HL-60 (cell line): ENCODE measurements at regions not wholly inside any gene's neighbourhood (a gene's known extent, or its start where the extent isn't known, plus 50 kb on each side); places are given as distances from the start of the nearest gene placed in this dataset.

Source experiments
- DNase-seq, 2 experiments: peaks; one replicate each; pipeline ENCODE4 v3.0.0-alpha.2; 2010 to 2020; ENCODE audit warnings: low read depth in 1 of 2, low spot score in 1 of 2
- H3K27ac ChIP-seq: fragments of 250-450 bp; sonication (Bioruptor Pico); replicated peaks from 2 replicates; pipeline ENCODE4 v1.5.1; 2020; ENCODE audit warnings: mild to moderate bottlenecking, moderate library complexity
- H3K27me3 ChIP-seq: fragments of 250-450 bp; sonication (Bioruptor Pico); 2 replicates; pipeline ENCODE4 v1.5.1; 2021; ENCODE audit warnings: mild to moderate bottlenecking, moderate library complexity; ENCODE audit not compliant: insufficient read depth, poor library complexity, severe bottlenecking
- H3K4me3 ChIP-seq: replicated peaks from 2 replicates; pipeline ENCODE4 v1.5.1; 2011; ENCODE audit warnings: mild to moderate bottlenecking, control low read depth, low read length; ENCODE audit not compliant: insufficient read depth
- GABPA ChIP-seq: IDR thresholded peaks from 2 replicates; pipeline ENCODE4 v1.6.1; 2012; ENCODE audit warnings: low read depth
- POLR2AphosphoS5 ChIP-seq: IDR thresholded peaks from 2 replicates; pipeline ENCODE4 v1.6.1; 2012; ENCODE audit warnings: low read depth
- SPI1 ChIP-seq: IDR thresholded peaks from 2 replicates; pipeline ENCODE4 v1.6.1; 2012; ENCODE audit warnings: low read depth, mild to moderate bottlenecking, borderline replicate concordance
- TF ChIP-seq, protein P1 (sequence below): IDR thresholded peaks from 2 replicates; pipeline ENCODE4 v1.6.1; 2012; ENCODE audit warnings: low read depth; ENCODE audit not compliant: insufficient replicate concordance
- TF ChIP-seq, protein P2 (sequence below): IDR thresholded peaks from one replicate; pipeline ENCODE4 v1.5.1; 2011; ENCODE audit warnings: low read length, control low read depth, inconsistent platforms; ENCODE audit not compliant: insufficient read depth

DNA sequence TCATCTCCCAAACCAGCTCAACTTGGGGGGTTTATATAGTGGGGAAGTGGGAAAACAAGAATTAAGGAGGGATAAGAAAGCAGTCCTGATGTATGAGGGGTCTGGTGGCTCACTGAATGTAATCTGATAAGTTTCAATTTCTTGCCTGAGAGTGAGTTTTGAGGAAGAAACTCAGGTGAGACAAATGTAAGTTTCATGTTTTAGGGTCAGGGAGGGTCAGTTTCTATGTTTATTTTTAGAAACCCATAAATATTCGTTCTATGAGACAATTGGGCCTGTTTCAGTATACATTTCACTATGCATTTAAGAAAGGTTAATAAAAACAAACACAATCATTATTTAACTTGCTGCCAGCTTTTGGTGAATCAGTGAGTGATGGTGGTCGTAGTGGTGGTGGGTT is 128.0 kb upstream of the MBL2 start:
- no peak for DNase-seq
- Histone ChIP-seq H3K27me3 (no peaks in the 10 kb centered on the region), H3K4me3 (no peak overlapping the region), H3K27ac (no peak overlapping the region)
- TF ChIP-seq, protein P1, sequence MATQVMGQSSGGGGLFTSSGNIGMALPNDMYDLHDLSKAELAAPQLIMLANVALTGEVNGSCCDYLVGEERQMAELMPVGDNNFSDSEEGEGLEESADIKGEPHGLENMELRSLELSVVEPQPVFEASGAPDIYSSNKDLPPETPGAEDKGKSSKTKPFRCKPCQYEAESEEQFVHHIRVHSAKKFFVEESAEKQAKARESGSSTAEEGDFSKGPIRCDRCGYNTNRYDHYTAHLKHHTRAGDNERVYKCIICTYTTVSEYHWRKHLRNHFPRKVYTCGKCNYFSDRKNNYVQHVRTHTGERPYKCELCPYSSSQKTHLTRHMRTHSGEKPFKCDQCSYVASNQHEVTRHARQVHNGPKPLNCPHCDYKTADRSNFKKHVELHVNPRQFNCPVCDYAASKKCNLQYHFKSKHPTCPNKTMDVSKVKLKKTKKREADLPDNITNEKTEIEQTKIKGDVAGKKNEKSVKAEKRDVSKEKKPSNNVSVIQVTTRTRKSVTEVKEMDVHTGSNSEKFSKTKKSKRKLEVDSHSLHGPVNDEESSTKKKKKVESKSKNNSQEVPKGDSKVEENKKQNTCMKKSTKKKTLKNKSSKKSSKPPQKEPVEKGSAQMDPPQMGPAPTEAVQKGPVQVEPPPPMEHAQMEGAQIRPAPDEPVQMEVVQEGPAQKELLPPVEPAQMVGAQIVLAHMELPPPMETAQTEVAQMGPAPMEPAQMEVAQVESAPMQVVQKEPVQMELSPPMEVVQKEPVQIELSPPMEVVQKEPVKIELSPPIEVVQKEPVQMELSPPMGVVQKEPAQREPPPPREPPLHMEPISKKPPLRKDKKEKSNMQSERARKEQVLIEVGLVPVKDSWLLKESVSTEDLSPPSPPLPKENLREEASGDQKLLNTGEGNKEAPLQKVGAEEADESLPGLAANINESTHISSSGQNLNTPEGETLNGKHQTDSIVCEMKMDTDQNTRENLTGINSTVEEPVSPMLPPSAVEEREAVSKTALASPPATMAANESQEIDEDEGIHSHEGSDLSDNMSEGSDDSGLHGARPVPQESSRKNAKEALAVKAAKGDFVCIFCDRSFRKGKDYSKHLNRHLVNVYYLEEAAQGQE: no peak
- TF ChIP-seq, protein P2, sequence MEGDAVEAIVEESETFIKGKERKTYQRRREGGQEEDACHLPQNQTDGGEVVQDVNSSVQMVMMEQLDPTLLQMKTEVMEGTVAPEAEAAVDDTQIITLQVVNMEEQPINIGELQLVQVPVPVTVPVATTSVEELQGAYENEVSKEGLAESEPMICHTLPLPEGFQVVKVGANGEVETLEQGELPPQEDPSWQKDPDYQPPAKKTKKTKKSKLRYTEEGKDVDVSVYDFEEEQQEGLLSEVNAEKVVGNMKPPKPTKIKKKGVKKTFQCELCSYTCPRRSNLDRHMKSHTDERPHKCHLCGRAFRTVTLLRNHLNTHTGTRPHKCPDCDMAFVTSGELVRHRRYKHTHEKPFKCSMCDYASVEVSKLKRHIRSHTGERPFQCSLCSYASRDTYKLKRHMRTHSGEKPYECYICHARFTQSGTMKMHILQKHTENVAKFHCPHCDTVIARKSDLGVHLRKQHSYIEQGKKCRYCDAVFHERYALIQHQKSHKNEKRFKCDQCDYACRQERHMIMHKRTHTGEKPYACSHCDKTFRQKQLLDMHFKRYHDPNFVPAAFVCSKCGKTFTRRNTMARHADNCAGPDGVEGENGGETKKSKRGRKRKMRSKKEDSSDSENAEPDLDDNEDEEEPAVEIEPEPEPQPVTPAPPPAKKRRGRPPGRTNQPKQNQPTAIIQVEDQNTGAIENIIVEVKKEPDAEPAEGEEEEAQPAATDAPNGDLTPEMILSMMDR: no peak
- TF ChIP-seq POLR2AphosphoS5 (no peak), GABPA (no peak)

DNA sequence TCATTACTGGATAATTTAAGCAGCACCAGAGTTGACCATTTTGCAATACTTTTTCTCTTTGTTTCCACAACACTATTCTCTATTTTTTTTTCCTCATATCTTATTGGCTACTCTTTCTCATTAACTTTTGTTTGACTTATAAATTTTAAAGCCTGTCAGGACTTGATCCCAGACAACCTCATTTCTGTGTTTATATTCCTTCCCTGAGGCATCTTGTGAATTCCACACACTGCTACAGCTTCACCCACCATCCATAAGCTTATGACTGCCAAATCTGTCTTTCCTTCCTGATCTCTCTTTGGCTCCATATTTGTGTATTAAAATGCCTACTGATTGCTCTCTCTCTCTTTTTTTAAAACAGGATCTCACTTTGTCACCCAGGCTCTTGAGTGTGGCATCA is 124.6 kb upstream of the MBL2 start:
- DNase-seq: no peak
- no peaks in the 10 kb centered on the region for H3K27me3 ChIP-seq
- H3K4me3 ChIP-seq: no peak overlapping the region
- H3K27ac ChIP-seq: no peak overlapping the region
- TF ChIP-seq, protein P2: no peak
- TF ChIP-seq, protein P1: no peak

DNA sequence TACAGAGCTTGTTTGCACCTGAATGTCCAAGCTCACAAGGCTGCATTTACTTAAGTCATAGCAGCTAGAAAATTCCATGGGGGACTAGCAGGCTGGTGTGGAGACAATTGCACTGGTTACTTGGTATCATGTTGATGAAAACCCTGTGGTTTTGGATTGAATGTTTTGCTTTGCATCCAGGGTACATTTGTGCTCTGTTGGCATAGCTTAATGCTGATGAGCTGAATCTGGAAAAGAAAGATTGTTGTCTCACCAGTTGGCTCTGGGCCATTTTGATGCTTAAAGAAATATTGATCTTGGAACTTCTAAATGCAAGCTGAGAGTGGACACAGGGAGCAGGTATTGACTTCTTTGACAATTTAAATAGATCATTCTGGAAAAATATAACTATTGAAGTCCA is 122.5 kb upstream of the MBL2 start:
- H3K4me3 ChIP-seq: no peak overlapping the region
- no peak for DNase-seq
- TF ChIP-seq, protein P2: no peak
- TF ChIP-seq GABPA: no peak
- TF ChIP-seq POLR2AphosphoS5: no peak
- no peak for TF ChIP-seq SPI1
- TF ChIP-seq, protein P1: no peak

More for the DNA sequence above, 122.5 kb upstream of the MBL2 start:
- no peak overlapping the region for H3K27ac ChIP-seq
- H3K27me3 ChIP-seq: no peaks in the 10 kb centered on the region
